ENCODE measurements at regions not wholly inside any gene's neighbourhood (a gene's known extent, or its start where the extent isn't known, plus 50 kb on each side); places are given as distances from the start of the nearest gene placed in this dataset.

GRCh38 chr13:37923236-37923635 is 53.7 kb upstream of the TRPC4 start:
- Histone ChIP-seq H3K27ac (ENCODE audit: low read length) (no peak overlapping the region), H3K36me3 (ENCODE audit: control insufficient read depth, insufficient read depth, low read length) (no peaks in the 10 kb centered on the region), H3K4me1 (ENCODE audit: control insufficient read depth, insufficient read depth, low read length) (no peaks in the 10 kb centered on the region), H3K4me3 (ENCODE audit: low read depth in 2 of 2, low read length in 2 of 2) (no peak overlapping the region), H3K27me3 (ENCODE audit: control insufficient read depth, insufficient read depth, low read length) (no peaks in the 10 kb centered on the region), H3K9me3 (ENCODE audit: control insufficient read depth, insufficient read depth, low read depth, low read length) (no peaks in the 10 kb centered on the region)
- POLR2A ChIA-PET: no interaction called here
- TF ChIP-seq TCF7L2 (IDR thresholded peaks at IDR 0.05; ENCODE audit: low read depth, low read length) (no peak), SIN3A (IDR thresholded peaks at IDR 0.05; ENCODE audit: borderline replicate concordance, insufficient read depth, low read depth, low read length) (no peak), REST (IDR thresholded peaks at IDR 0.05; ENCODE audit: insufficient read depth in 1 of 2, low read depth in 2 of 2, low read length in 1 of 2) (no peak), CTCF (IDR thresholded peaks at IDR 0.05) (no peak), POLR2AphosphoS5 (IDR thresholded peaks at IDR 0.05; ENCODE audit: low read depth, low read length) (no peak)
- CTCF ChIA-PET: no interaction called here
- ATAC-seq: no peak
- in situ Hi-C loops (cut with HindIII; ENCODE audit: low pct_unique_long_range_greater_than_20kb, low sequenced_read_pairs) (no loop called here), intact Hi-C loops (cut with micrococcal nuclease; ENCODE audit: unreplicated experiment) (no loop called here)
- DNase-seq (ENCODE audit: low read depth, low spot score): no peak
- no TSS peak for BruUV-seq (replicated peaks)

GRCh38 chr13:37919329-37919880 is 49.8 kb upstream of the TRPC4 start:
- no TSS peak for BruUV-seq (replicated peaks)
- ChIA-PET POLR2A (no interaction called here), CTCF (interaction anchor here (0.6 to 0.7 kb wide), 2 partner anchors 50 to 174 kb away, joined by 3 to 6 read pairs; partner anchors contain the start of gene TRPC4)
- Histone ChIP-seq H3K4me1 (ENCODE audit: control insufficient read depth, insufficient read depth, low read length) (no peaks in the 10 kb centered on the region), H3K36me3 (ENCODE audit: control insufficient read depth, insufficient read depth, low read length) (no peaks in the 10 kb centered on the region), H3K4me3 (ENCODE audit: low read depth in 2 of 2, low read length in 2 of 2) (peak overlapping the region in 1 of 2 experiments; percentile 24; a peak in 2 of 4 replicates), H3K27me3 (ENCODE audit: control insufficient read depth, insufficient read depth, low read length) (no peaks in the 10 kb centered on the region), H3K9me3 (ENCODE audit: control insufficient read depth, insufficient read depth, low read depth, low read length) (no peaks in the 10 kb centered on the region), H3K27ac (ENCODE audit: low read length) (no peak overlapping the region)
- in situ Hi-C loops (cut with HindIII; ENCODE audit: low pct_unique_long_range_greater_than_20kb, low sequenced_read_pairs): no loop called here
- intact Hi-C loops (cut with micrococcal nuclease; ENCODE audit: unreplicated experiment): no loop called here
- no peak for TF ChIP-seq SIN3A (IDR thresholded peaks at IDR 0.05; ENCODE audit: borderline replicate concordance, insufficient read depth, low read depth, low read length)
- TF ChIP-seq CTCF (IDR thresholded peaks at IDR 0.05): no peak
- no peak for TF ChIP-seq POLR2AphosphoS5 (IDR thresholded peaks at IDR 0.05; ENCODE audit: low read depth, low read length)
- DNase-seq (ENCODE audit: low read depth, low spot score) (no peak), ATAC-seq (no peak)
